Activated CD8-positive, alpha-beta memory T cell treated with anti-CD3 and anti-CD28 coated beads, Interleukin-2, amount 50 U/mL, for 4 hours (primary cell): ENCODE measurements at regions not wholly inside any gene's neighbourhood (a gene's known extent, or its start where the extent isn't known, plus 50 kb on each side); places are given as distances from the start of the nearest gene placed in this dataset.

Source experiments
- DNase-seq: peaks from one replicate; pipeline ENCODE4 v3.0.0-alpha.2; 2020

DNA sequence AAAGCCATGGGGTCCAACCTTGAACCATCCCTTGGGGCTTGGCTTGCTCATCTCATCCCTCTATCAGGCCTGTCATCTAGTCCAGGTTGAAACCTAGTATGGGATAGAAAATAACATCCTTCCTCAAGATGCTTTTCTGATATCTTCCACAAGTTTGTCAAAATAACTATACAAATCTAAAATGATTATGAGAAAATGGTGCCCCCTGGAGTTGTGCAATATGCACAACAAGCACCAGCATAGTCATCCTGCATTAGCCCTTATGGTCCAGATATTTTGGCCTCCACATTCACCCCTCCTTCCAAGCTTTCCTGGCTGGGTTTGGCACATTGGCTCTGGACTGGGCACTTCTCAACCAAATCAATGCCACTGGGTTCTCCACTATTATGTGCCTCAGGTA is 101.2 kb downstream of the TBX19 start:
- no peak for DNase-seq

- DNase-seq: no peak
Observed at GRCh38 chr1:168380945-168381344, 100.3 kb downstream of the TBX19 start.

DNA sequence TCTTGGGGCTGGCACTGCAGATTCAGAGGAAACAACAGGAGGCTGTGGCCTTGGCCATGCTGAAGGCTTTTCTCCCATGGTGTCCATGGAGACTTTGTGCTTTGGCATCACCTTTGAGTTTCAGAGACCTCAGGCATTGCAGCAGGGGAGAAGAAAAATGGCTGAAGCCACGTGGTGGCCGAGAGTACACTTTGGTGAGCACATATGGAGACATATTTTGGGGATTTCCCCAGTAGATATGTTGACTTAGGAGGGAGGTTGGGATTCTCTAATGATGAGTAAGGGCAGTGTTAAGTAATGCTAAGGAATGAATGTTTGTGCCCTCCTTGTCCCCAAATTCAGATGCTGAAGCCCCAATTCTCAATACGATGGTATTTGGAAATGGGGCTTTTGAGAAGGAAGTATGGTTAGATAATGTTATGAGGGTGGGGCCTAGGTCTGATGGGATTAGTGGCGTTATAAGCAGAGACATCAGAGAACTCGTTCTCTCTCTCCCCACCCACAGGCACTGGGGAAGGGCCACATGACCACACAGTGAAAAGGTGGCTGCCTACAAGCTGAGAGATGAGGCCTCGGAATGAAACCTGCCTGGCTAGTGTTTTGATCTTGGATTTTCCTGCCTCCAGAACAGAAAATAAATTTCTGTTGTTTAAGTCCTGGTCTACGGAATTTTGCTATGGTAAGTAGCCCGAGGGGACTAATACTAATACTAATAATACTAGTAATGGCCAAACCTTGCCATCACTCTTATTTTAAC is 98.6 kb downstream of the TBX19 start:
- no peak for DNase-seq

- DNase-seq: no peak
Observed at GRCh38 chr1:168375566-168376300, 95.1 kb downstream of the TBX19 start.

GRCh38 chr1:168374566-168374965 is 93.9 kb downstream of the TBX19 start:
- DNase-seq: no peak

GRCh38 chr1:168373869-168374268 is 93.2 kb downstream of the TBX19 start:
- no peak for DNase-seq

GRCh38 chr1:168372861-168373371 is 92.2 kb downstream of the TBX19 start:
- DNase-seq: no peak

DNA sequence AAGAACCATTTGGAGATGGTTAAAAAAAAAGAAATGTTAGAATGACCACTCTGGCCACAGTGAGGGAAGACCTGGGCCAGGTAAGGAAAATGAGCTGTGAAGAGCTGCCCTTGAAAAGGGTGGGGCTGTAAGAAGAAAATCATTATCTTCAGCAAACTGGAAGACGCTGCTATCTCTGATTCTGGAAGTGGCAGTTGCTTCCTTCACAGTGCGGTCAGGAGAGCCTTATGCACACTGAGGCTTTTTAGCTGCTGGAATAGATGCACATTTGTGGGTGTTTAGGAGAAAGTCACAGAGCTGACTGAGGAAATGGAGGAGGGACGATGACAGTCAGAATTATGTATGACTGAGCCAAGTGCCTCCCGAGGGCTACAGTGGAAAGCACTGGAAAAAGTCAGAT is 91.6 kb downstream of the TBX19 start:
- DNase-seq: no peak

DNA sequence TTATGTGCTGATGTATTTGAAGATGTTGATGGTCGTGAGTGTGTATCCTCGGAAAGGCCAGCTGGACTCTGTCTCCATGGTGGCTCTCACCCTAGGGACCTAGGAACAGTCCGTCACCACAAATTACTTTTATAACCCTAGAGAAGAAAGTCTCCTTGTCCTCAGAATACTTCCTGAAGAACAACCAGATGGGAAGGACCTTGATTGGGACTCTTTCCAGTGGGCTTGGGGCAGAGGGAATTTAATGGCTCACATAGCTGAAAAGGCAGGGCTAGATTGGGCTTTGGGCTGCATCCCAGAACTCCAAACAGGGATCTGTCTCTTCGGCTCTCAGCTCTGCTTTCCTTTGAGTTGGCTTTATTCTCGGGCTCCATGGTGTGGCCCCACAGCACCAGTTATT is 90.8 kb downstream of the TBX19 start:
- DNase-seq: no peak

- DNase-seq: no peak
Observed at GRCh38 chr1:168370586-168370985, 89.9 kb downstream of the TBX19 start.

- DNase-seq: no peak
Observed at GRCh38 chr1:168369655-168370054, 89.0 kb downstream of the TBX19 start.

DNA sequence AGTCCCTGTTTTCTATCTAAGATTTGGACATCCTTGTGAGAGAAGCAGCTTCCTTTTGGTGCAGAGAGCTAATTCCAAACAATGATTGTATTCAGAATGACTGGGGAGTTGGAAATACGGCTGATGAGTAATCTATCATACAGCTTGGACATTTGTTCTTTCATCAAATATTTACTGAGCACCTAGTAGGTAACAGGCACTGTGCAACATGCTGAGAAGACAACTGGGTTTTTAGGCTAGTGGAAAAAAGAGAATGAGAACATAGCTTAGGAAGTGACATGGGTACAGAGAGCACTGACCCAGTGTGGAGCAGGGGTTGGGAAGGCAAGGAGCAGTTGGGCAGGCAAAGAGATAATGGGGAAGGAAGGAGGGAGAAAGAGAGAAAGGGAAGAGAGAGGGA is 87.5 kb downstream of the TBX19 start:
- no peak for DNase-seq

GRCh38 chr1:168365719-168366479 is 85.2 kb downstream of the TBX19 start:
- DNase-seq: no peak
